BLaER1 (cell line): ENCODE measurements at regions not wholly inside any gene's neighbourhood (a gene's known extent, or its start where the extent isn't known, plus 50 kb on each side); places are given as distances from the start of the nearest gene placed in this dataset.

ENCODE experiments used
- H3K27ac ChIP-seq: shearing (Covaris generic); formaldehyde crosslinking; 2 replicates; pipeline ENCODE4 v1.8.1; 2022
- H3K27me3 ChIP-seq: shearing (Covaris generic); formaldehyde crosslinking; 2 replicates; pipeline ENCODE4 v1.8.1; 2022
- H3K36me3 ChIP-seq: shearing (Covaris generic); formaldehyde crosslinking; 2 replicates; pipeline ENCODE4 v1.8.1; 2022
- H3K4me1 ChIP-seq: shearing (Covaris generic); formaldehyde crosslinking; 2 replicates; pipeline ENCODE4 v1.8.1; 2022
- H3K4me2 ChIP-seq: shearing (Covaris generic); formaldehyde crosslinking; 2 replicates; pipeline ENCODE4 v1.8.1; 2022
- H3K4me3 ChIP-seq: shearing (Covaris generic); formaldehyde crosslinking; 2 replicates; pipeline ENCODE4 v1.8.1; 2022
- H3K9ac ChIP-seq: shearing (Covaris generic); formaldehyde crosslinking; 2 replicates; pipeline ENCODE4 v1.8.1; 2022
- H3K9me3 ChIP-seq: shearing (Covaris generic); formaldehyde crosslinking; 2 replicates; pipeline ENCODE4 v1.8.1; 2022
- H4K20me1 ChIP-seq: shearing (Covaris generic); formaldehyde crosslinking; 2 replicates; pipeline ENCODE4 v1.8.1; 2022
- Cebpa-rat ChIP-seq: shearing (Covaris generic); IDR thresholded peaks from 2 replicates; pipeline ENCODE4 v1.8.1; 2022

GRCh38 chr9:86754581-86755560, 192.4 kb downstream of the GAS1 start:
- Histone ChIP-seq H3K9me3 (no peaks in the 10 kb centered on the region), H3K36me3 (no peaks in the 10 kb centered on the region), H4K20me1 (no peaks in the 10 kb centered on the region), H3K27me3 (no peaks in the 10 kb centered on the region), H3K27ac (no peak overlapping the region), H3K4me1 (no peaks in the 10 kb centered on the region), H3K4me3 (no peak overlapping the region), H3K4me2 (no peak overlapping the region), H3K9ac (no peak overlapping the region)
- no peak for TF ChIP-seq Cebpa-rat

GRCh38 chr9:86753836-86754235, 193.5 kb downstream of the GAS1 start:
- H4K20me1 ChIP-seq, result no peaks in the 10 kb centered on the region
- no peak overlapping the region for H3K9ac ChIP-seq
- H3K27me3 ChIP-seq, result no peaks in the 10 kb centered on the region
- H3K4me1 ChIP-seq, result no peaks in the 10 kb centered on the region
- H3K9me3 ChIP-seq, result no peaks in the 10 kb centered on the region
- no peak for TF ChIP-seq Cebpa-rat
- no peaks in the 10 kb centered on the region for H3K36me3 ChIP-seq
- H3K4me3 ChIP-seq, result no peak overlapping the region
- no peak overlapping the region for H3K4me2 ChIP-seq
- H3K27ac ChIP-seq, result no peak overlapping the region

- no peak overlapping the region for H3K4me3 ChIP-seq
- no peak overlapping the region for H3K27ac ChIP-seq
- H3K4me2 ChIP-seq, result no peak overlapping the region
- H3K36me3 ChIP-seq, result no peaks in the 10 kb centered on the region
- no peaks in the 10 kb centered on the region for H4K20me1 ChIP-seq
- H3K27me3 ChIP-seq, result no peaks in the 10 kb centered on the region
- H3K9me3 ChIP-seq, result no peaks in the 10 kb centered on the region
- no peaks in the 10 kb centered on the region for H3K4me1 ChIP-seq
- TF ChIP-seq Cebpa-rat, result no peak
- no peak overlapping the region for H3K9ac ChIP-seq
Observed at GRCh38 chr9:86752733-86753132, 194.6 kb downstream of the GAS1 start.

- no peaks in the 10 kb centered on the region for H3K27me3 ChIP-seq
- no peak overlapping the region for H3K4me2 ChIP-seq
- H3K36me3 ChIP-seq, result no peaks in the 10 kb centered on the region
- H3K27ac ChIP-seq, result no peak overlapping the region
- H4K20me1 ChIP-seq, result no peaks in the 10 kb centered on the region
- no peaks in the 10 kb centered on the region for H3K4me1 ChIP-seq
- no peak overlapping the region for H3K4me3 ChIP-seq
- H3K9me3 ChIP-seq, result no peaks in the 10 kb centered on the region
- no peak overlapping the region for H3K9ac ChIP-seq
- no peak for TF ChIP-seq Cebpa-rat
Observed at GRCh38 chr9:86751956-86752355, 195.3 kb downstream of the GAS1 start.

- Histone ChIP-seq H3K27me3 (no peaks in the 10 kb centered on the region), H3K4me2 (no peak overlapping the region), H3K9ac (no peak overlapping the region), H4K20me1 (no peaks in the 10 kb centered on the region), H3K36me3 (no peaks in the 10 kb centered on the region), H3K4me3 (no peak overlapping the region), H3K4me1 (no peaks in the 10 kb centered on the region), H3K9me3 (no peaks in the 10 kb centered on the region), H3K27ac (no peak overlapping the region)
- no peak for TF ChIP-seq Cebpa-rat
Observed at GRCh38 chr9:86751207-86751606, 196.1 kb downstream of the GAS1 start.

- no peak overlapping the region for H3K4me2 ChIP-seq
Observed at GRCh38 chr9:86749894-86750255, 197.4 kb downstream of the GAS1 start.

GRCh38 chr9:86749161-86749893, 198.0 kb downstream of the GAS1 start:
- Histone ChIP-seq H3K36me3 (no peaks in the 10 kb centered on the region), H3K27ac (no peak overlapping the region), H3K4me2 (no peak overlapping the region), H3K9ac (no peak overlapping the region), H3K9me3 (no peaks in the 10 kb centered on the region), H3K27me3 (no peaks in the 10 kb centered on the region), H3K4me3 (no peak overlapping the region), H3K4me1 (no peaks in the 10 kb centered on the region), H4K20me1 (no peaks in the 10 kb centered on the region)
- no peak for TF ChIP-seq Cebpa-rat

More at GRCh38 chr9:86749894-86750255, 197.4 kb downstream of the GAS1 start:
- Histone ChIP-seq H4K20me1 (no peaks in the 10 kb centered on the region), H3K9me3 (no peaks in the 10 kb centered on the region), H3K27ac (no peak overlapping the region), H3K27me3 (no peaks in the 10 kb centered on the region), H3K36me3 (no peaks in the 10 kb centered on the region), H3K4me1 (no peaks in the 10 kb centered on the region), H3K4me3 (no peak overlapping the region), H3K9ac (no peak overlapping the region)
- no peak for TF ChIP-seq Cebpa-rat

- TF ChIP-seq Cebpa-rat, result no peak
- Histone ChIP-seq H4K20me1 (no peaks in the 10 kb centered on the region), H3K9ac (no peak overlapping the region), H3K36me3 (no peaks in the 10 kb centered on the region), H3K4me1 (no peaks in the 10 kb centered on the region), H3K4me3 (no peak overlapping the region), H3K4me2 (no peak overlapping the region), H3K27ac (no peak overlapping the region), H3K9me3 (no peaks in the 10 kb centered on the region), H3K27me3 (no peaks in the 10 kb centered on the region)
Observed at GRCh38 chr9:86747711-86748110, 199.6 kb downstream of the GAS1 start.

GRCh38 chr9:86741311-86742208, 205.7 kb downstream of the GAS1 start:
- Histone ChIP-seq H3K36me3 (no peaks in the 10 kb centered on the region), H3K27me3 (0 out of 2 replicates have a peak, but pooled peaks cover 3% of the 10 kb centered on the region), H4K20me1 (no peaks in the 10 kb centered on the region), H3K9ac (no peak overlapping the region), H3K4me1 (no peaks in the 10 kb centered on the region), H3K4me2 (no peak overlapping the region), H3K27ac (no peak overlapping the region), H3K4me3 (no peak overlapping the region), H3K9me3 (no peaks in the 10 kb centered on the region)
- no peak for TF ChIP-seq Cebpa-rat
